Colonic mucosa (tissue), 4 donors: ENCODE measurements at regions not wholly inside any gene's neighbourhood (a gene's known extent, or its start where the extent isn't known, plus 50 kb on each side); places are given as distances from the start of the nearest gene placed in this dataset.

ENCODE experiments used
- DNase-seq: peaks from one replicate; pipeline ENCODE4 v3.0.0-alpha.2; 2020
- H3K27ac ChIP-seq: fragments of 200-600 bp; one replicate; pipeline ENCODE4 v1.8.0; 2021
- H3K27me3 ChIP-seq: fragments of 200-600 bp; one replicate; pipeline ENCODE4 v1.8.0; 2021
- H3K36me3 ChIP-seq: fragments of 200-600 bp; one replicate; pipeline ENCODE4 v1.8.0; 2021
- H3K4me1 ChIP-seq: fragments of 200-600 bp; one replicate; pipeline ENCODE4 v1.8.0; 2021; ENCODE audit warnings: mild to moderate bottlenecking
- H3K4me3 ChIP-seq: fragments of 200-600 bp; one replicate; pipeline ENCODE4 v1.8.0; 2021
- H3K9ac ChIP-seq, 2 donors: one replicate each; pipeline ENCODE4 v1.7.0; 2013; ENCODE audit warnings: control low read depth in 2 of 2, low read depth in 2 of 2, low read length in 2 of 2
- H3K9me3 ChIP-seq: fragments of 200-600 bp; one replicate; pipeline ENCODE4 v1.8.0; 2021
- intact Hi-C: fragments of 100-400 bp; cut with DNase I; formaldehyde crosslinking; loops from one replicate; pipeline ENCODE4 v1.14.1; 2022
- TF ChIP-seq, protein P1 (sequence below): fragments of 200-600 bp; IDR thresholded peaks from one replicate; pipeline ENCODE4 v1.8.0; 2022; ENCODE audit warnings: antibody characterized with exemption, mild to moderate bottlenecking
- donor health status: healthy.
- donor health status: DM: no; HTN: no; CAD: no.
- donor health status: DM: no; HTN: no; CAD: no.

GRCh38 chr18:78857314-78858150 is 122.1 kb upstream of the SALL3 start:
- Histone ChIP-seq H3K4me3 (no peak overlapping the region), H3K27me3 (no peaks in the 10 kb centered on the region), H3K9me3 (no peaks in the 10 kb centered on the region), H3K9ac (no peak overlapping the region), H3K4me1 (no peaks in the 10 kb centered on the region), H3K36me3 (no peaks in the 10 kb centered on the region), H3K27ac (no peak overlapping the region)
- TF ChIP-seq, protein P1, sequence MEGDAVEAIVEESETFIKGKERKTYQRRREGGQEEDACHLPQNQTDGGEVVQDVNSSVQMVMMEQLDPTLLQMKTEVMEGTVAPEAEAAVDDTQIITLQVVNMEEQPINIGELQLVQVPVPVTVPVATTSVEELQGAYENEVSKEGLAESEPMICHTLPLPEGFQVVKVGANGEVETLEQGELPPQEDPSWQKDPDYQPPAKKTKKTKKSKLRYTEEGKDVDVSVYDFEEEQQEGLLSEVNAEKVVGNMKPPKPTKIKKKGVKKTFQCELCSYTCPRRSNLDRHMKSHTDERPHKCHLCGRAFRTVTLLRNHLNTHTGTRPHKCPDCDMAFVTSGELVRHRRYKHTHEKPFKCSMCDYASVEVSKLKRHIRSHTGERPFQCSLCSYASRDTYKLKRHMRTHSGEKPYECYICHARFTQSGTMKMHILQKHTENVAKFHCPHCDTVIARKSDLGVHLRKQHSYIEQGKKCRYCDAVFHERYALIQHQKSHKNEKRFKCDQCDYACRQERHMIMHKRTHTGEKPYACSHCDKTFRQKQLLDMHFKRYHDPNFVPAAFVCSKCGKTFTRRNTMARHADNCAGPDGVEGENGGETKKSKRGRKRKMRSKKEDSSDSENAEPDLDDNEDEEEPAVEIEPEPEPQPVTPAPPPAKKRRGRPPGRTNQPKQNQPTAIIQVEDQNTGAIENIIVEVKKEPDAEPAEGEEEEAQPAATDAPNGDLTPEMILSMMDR, result no peak
- DNase-seq, result no peak
- intact Hi-C loops, result no loop called here

DNA sequence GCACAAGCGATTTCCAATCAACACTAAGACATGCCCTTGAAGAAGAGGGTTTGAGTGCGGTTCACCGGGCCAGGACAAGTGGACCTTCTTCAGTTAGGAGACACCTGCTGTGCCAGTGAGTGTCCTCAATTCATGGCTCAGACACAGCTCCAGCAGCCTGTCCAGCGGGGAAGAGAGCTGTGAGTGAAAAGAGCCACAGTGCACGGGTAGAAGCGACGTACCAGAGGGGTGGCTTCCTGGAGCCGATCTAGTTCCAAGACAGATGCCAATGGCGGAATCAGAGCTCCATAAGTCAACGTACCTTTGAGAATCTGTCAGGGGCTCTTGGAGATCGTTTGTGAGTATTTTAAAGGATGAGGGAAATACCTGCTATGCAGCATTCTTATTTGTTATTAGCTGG is 119.9 kb upstream of the SALL3 start:
- no peaks in the 10 kb centered on the region for H3K4me1 ChIP-seq
- no peaks in the 10 kb centered on the region for H3K9me3 ChIP-seq
- TF ChIP-seq, protein P1, result no peak
- intact Hi-C loops, result no loop called here
- no peaks in the 10 kb centered on the region for H3K27me3 ChIP-seq
- no peak for DNase-seq
- H3K4me3 ChIP-seq, result no peak overlapping the region
- H3K27ac ChIP-seq, result no peak overlapping the region
- H3K36me3 ChIP-seq, result no peaks in the 10 kb centered on the region
- no peak overlapping the region for H3K9ac ChIP-seq

DNA sequence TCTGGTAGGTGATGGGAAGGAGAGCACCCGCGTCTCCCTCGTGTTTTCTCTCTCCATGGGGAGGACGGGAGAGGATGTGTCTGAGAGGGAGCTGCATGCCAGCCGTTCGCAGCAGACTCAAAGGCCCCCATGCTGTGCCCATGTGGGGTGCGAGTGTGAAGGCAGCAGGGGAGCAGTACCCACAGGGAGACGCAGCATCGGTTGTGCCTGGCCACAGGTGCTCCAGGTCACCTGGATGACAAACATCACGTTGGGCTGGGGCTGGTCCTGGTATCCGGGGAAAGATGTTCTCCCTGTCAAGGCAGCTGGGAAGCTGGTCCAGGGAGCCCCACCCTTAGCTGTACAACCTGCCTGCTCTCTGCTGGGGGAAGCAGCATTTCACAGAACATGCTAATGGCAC is 119.5 kb upstream of the SALL3 start:
- TF ChIP-seq, protein P1, result no peak
- H3K27ac ChIP-seq, result no peak overlapping the region
- no peak overlapping the region for H3K4me3 ChIP-seq
- intact Hi-C loops, result no loop called here
- no peaks in the 10 kb centered on the region for H3K27me3 ChIP-seq
- no peaks in the 10 kb centered on the region for H3K9me3 ChIP-seq
- H3K36me3 ChIP-seq, result no peaks in the 10 kb centered on the region
- H3K9ac ChIP-seq, result no peak overlapping the region
- no peak for DNase-seq
- no peaks in the 10 kb centered on the region for H3K4me1 ChIP-seq

GRCh38 chr18:78861116-78861515 is 118.5 kb upstream of the SALL3 start:
- H3K9me3 ChIP-seq, result no peaks in the 10 kb centered on the region
- DNase-seq, result no peak

GRCh38 chr18:78861706-78862105 is 117.9 kb upstream of the SALL3 start:
- DNase-seq, result no peak
- Histone ChIP-seq H3K4me3 (no peak overlapping the region), H3K4me1 (no peaks in the 10 kb centered on the region), H3K9ac (no peak overlapping the region), H3K9me3 (no peaks in the 10 kb centered on the region), H3K36me3 (no peaks in the 10 kb centered on the region), H3K27ac (no peak overlapping the region), H3K27me3 (no peaks in the 10 kb centered on the region)
- TF ChIP-seq, protein P1, result no peak
- intact Hi-C loops, result no loop called here

More at GRCh38 chr18:78861116-78861515, 118.5 kb upstream of the SALL3 start:
- TF ChIP-seq, protein P1, result no peak
- Histone ChIP-seq H3K27ac (no peak overlapping the region), H3K9ac (no peak overlapping the region), H3K4me1 (no peaks in the 10 kb centered on the region), H3K36me3 (no peaks in the 10 kb centered on the region), H3K27me3 (no peaks in the 10 kb centered on the region), H3K4me3 (no peak overlapping the region)
- intact Hi-C loops, result no loop called here
